OCI-LY1 (cell line): ENCODE measurements at regions not wholly inside any gene's neighbourhood (a gene's known extent, or its start where the extent isn't known, plus 50 kb on each side); places are given as distances from the start of the nearest gene placed in this dataset.
A peak's percentile ranks its signal among the peaks of the same experiment; 100 is the strongest.
"Not testable (repeated sequence)": the region's sequence is repeated elsewhere in the genome, so short reads cannot be mapped to it uniquely, and the experiment has no call there.

Source experiments
- H2AFZ ChIP-seq: fragments of 200-600 bp; sonication (generic), shearing (Covaris generic); 2 replicates; pipeline ENCODE4 v1.6.0; 2014; ENCODE audit warnings: antibody characterized with exemption, mild to moderate bottlenecking, low read length
- H3F3A ChIP-seq: fragments of 200-600 bp; sonication (generic), shearing (Covaris generic); 2 replicates; pipeline ENCODE4 v1.6.0; 2014; ENCODE audit warnings: mild to moderate bottlenecking, antibody characterized with exemption, low read length, moderate library complexity; ENCODE audit not compliant: insufficient read depth
- H3K27ac ChIP-seq: fragments of 200-600 bp; sonication (generic); 2 replicates; pipeline ENCODE4 v1.5.1; 2014; ENCODE audit warnings: low read length, mixed run types, mild to moderate bottlenecking, low read depth; ENCODE audit not compliant: poor library complexity, severe bottlenecking
- H3K27me3 ChIP-seq: fragments of 200-600 bp; sonication (generic); 2 replicates; pipeline ENCODE4 v1.6.0; 2014; ENCODE audit warnings: antibody characterized with exemption, mild to moderate bottlenecking, low read length, moderate library complexity; ENCODE audit not compliant: insufficient read depth
- H3K36me3 ChIP-seq: fragments of 200-600 bp; sonication (generic); 2 replicates; pipeline ENCODE4 v1.6.1; 2014; ENCODE audit warnings: mild to moderate bottlenecking, antibody characterized with exemption, low read length, moderate library complexity, mixed read lengths; ENCODE audit not compliant: insufficient read depth
- H3K4me1 ChIP-seq: fragments of 200-600 bp; sonication (generic); 2 replicates; pipeline ENCODE4 v1.5.1; 2014; ENCODE audit warnings: mild to moderate bottlenecking, low read length, moderate library complexity; ENCODE audit not compliant: insufficient read depth, severe bottlenecking
- H3K4me2 ChIP-seq: fragments of 200-600 bp; sonication (generic), shearing (Covaris generic); 2 replicates; pipeline ENCODE4 v1.6.1; 2014; ENCODE audit warnings: low read length
- H3K4me3 ChIP-seq: fragments of 200-600 bp; sonication (generic); 2 replicates; pipeline ENCODE4 v1.5.1; 2014; ENCODE audit warnings: low read length, low read depth, mild to moderate bottlenecking, mixed read lengths; ENCODE audit not compliant: poor library complexity, severe bottlenecking
- H3K79me2 ChIP-seq: fragments of 200-600 bp; shearing (Covaris generic); 2 replicates; pipeline ENCODE4 v1.6.1; 2016; ENCODE audit warnings: mixed run types, low read length, mixed read lengths; ENCODE audit not compliant: insufficient read depth
- H3K9ac ChIP-seq: fragments of 200-600 bp; sonication (generic), shearing (Covaris generic); 2 replicates; pipeline ENCODE4 v1.6.1; 2014; ENCODE audit warnings: mild to moderate bottlenecking, low read length, mixed read lengths
- H3K9me2 ChIP-seq: fragments of 200-600 bp; sonication (generic), shearing (Covaris generic); 2 replicates; pipeline ENCODE4 v1.6.1; 2014; ENCODE audit warnings: low read depth, mild to moderate bottlenecking, low read length, mixed read lengths
- H3K9me3 ChIP-seq: fragments of 200-600 bp; shearing (Covaris generic); 2 replicates; pipeline ENCODE4 v1.6.1; 2014; ENCODE audit warnings: low read length, mixed read lengths
- H4K20me1 ChIP-seq: fragments of 200-600 bp; sonication (generic), shearing (Covaris generic); 2 replicates; pipeline ENCODE4 v1.6.0; 2016; ENCODE audit warnings: mild to moderate bottlenecking, low read length; ENCODE audit not compliant: insufficient read depth
- CTCF ChIP-seq: fragments of 200-600 bp; sonication (generic), shearing (Covaris generic); IDR thresholded peaks from 2 replicates; pipeline ENCODE4 v1.5.1; 2017; ENCODE audit warnings: mild to moderate bottlenecking, antibody characterized with exemption, low read length, moderate library complexity, mixed read lengths
- EZH2 ChIP-seq: fragments of 200-600 bp; sonication (generic), shearing (Covaris generic); IDR thresholded peaks from 2 replicates; pipeline ENCODE4 v1.8.0; 2017; ENCODE audit warnings: borderline replicate concordance, mixed run types, mild to moderate bottlenecking, antibody characterized with exemption, low read length, moderate library complexity, mixed read lengths

- no peak overlapping the region for H3K4me2 ChIP-seq
- no peak overlapping the region for H3K27ac ChIP-seq
- H2AFZ ChIP-seq = no peak overlapping the region
- no peaks in the 10 kb centered on the region for H4K20me1 ChIP-seq
- H3K4me3 ChIP-seq = no peak overlapping the region
- TF ChIP-seq EZH2 (no peak), CTCF (peak; percentile 19; the same call in 1 of the 2 replicates)
- H3F3A ChIP-seq = peaks cover 3% of the 10 kb centered on the region; the same call in 1 of the 2 replicates
- no peaks in the 10 kb centered on the region for H3K27me3 ChIP-seq
- H3K9me3 ChIP-seq = no peaks in the 10 kb centered on the region
- peaks cover 7% of the 10 kb centered on the region; the same call in 1 of the 2 replicates for H3K36me3 ChIP-seq
- H3K79me2 ChIP-seq = peaks cover 48% of the 10 kb centered on the region
- H3K9me2 ChIP-seq = no peaks in the 10 kb centered on the region
- H3K4me1 ChIP-seq = peaks cover 33% of the 10 kb centered on the region
- H3K9ac ChIP-seq = no peak overlapping the region
Observed at GRCh38 chr17:30716461-30717290, 107.8 kb downstream of the CRLF3 start.

GRCh38 chr17:30714825-30715622 is 109.5 kb downstream of the CRLF3 start:
- H3K9me3 ChIP-seq, H3K36me3 ChIP-seq, H4K20me1 ChIP-seq, H3K9ac ChIP-seq, H3K4me3 ChIP-seq, H3K27me3 ChIP-seq, H2AFZ ChIP-seq, H3F3A ChIP-seq, H3K4me2 ChIP-seq, H3K9me2 ChIP-seq: not testable (repeated sequence)
- peaks cover 48% of the 10 kb centered on the region for H3K4me1 ChIP-seq
- TF ChIP-seq CTCF = peak; percentile 73
- H3K27ac ChIP-seq = peak overlapping the region; percentile 71
- H3K79me2 ChIP-seq = peaks cover 56% of the 10 kb centered on the region

- not testable (repeated sequence) for H3K9ac ChIP-seq
Observed at GRCh38 chr17:30713805-30714204, 110.7 kb downstream of the CRLF3 start.

GRCh38 chr17:30712859-30713258 is 111.6 kb downstream of the CRLF3 start:
- H3K79me2 ChIP-seq = peaks cover 55% of the 10 kb centered on the region
- not testable (repeated sequence) for H3K9me2 ChIP-seq, H3K9me3 ChIP-seq, H3F3A ChIP-seq, H4K20me1 ChIP-seq, H3K36me3 ChIP-seq, H3K4me2 ChIP-seq, H3K4me3 ChIP-seq, H3K9ac ChIP-seq, H2AFZ ChIP-seq, H3K27me3 ChIP-seq
- H3K4me1 ChIP-seq = peaks cover 48% of the 10 kb centered on the region
- H3K27ac ChIP-seq = peak overlapping the region; percentile 71

More at GRCh38 chr17:30713805-30714204, 110.7 kb downstream of the CRLF3 start:
- H4K20me1 ChIP-seq, H3K36me3 ChIP-seq, H3K9me2 ChIP-seq, H2AFZ ChIP-seq, H3K4me3 ChIP-seq, H3F3A ChIP-seq, H3K4me2 ChIP-seq, H3K9me3 ChIP-seq, H3K27me3 ChIP-seq: not testable (repeated sequence)
- peaks cover 55% of the 10 kb centered on the region for H3K79me2 ChIP-seq
- peaks cover 48% of the 10 kb centered on the region for H3K4me1 ChIP-seq
- peak overlapping the region; percentile 71 for H3K27ac ChIP-seq

GRCh38 chr17:30711626-30712507 is 112.6 kb downstream of the CRLF3 start:
- H3K9me3 ChIP-seq, H4K20me1 ChIP-seq, H3F3A ChIP-seq, H3K36me3 ChIP-seq, H3K27me3 ChIP-seq, H3K9me2 ChIP-seq, H2AFZ ChIP-seq: not testable (repeated sequence)
- H3K27ac ChIP-seq = peak overlapping the region; percentile 71
- H3K4me3 ChIP-seq = peak overlapping the region; percentile 77
- H3K4me2 ChIP-seq = peak overlapping the region; percentile 98
- H3K9ac ChIP-seq = peak overlapping the region; percentile 15; the same call in 1 of the 2 replicates
- H3K4me1 ChIP-seq = peaks cover 53% of the 10 kb centered on the region
- peaks cover 55% of the 10 kb centered on the region for H3K79me2 ChIP-seq
